A549 (cell line): ENCODE measurements at regions not wholly inside any gene's neighbourhood (a gene's known extent, or its start where the extent isn't known, plus 50 kb on each side); places are given as distances from the start of the nearest gene placed in this dataset.

Source experiments
- BHLHE40 ChIP-seq: IDR thresholded peaks from 2 replicates; pipeline ENCODE4 v1.6.1; 2012; ENCODE audit warnings: low read depth, low read length, inconsistent platforms
- EP300 ChIP-seq, 2 experiments: fragments of >200 bp; sonication (Bioruptor Twin); formaldehyde crosslinking; IDR thresholded peaks; 2 replicates in 1 of 2; 3 replicates in 1 of 2; pipeline ENCODE4 v1.6.1; 2016 to 2017
- HDAC2 ChIP-seq: fragments of 200-600 bp; sonication (generic); IDR thresholded peaks from 2 replicates; pipeline ENCODE4 v1.6.1; 2016
- JUN ChIP-seq, 2 experiments: fragments of >200 bp; sonication (Bioruptor Twin); formaldehyde crosslinking; IDR thresholded peaks; 2 replicates in 1 of 2; 3 replicates in 1 of 2; pipeline ENCODE4 v1.6.1; 2016 to 2017
- MYC ChIP-seq: IDR thresholded peaks from 2 replicates; pipeline ENCODE4 v1.6.1; 2012; ENCODE audit warnings: mild to moderate bottlenecking, inconsistent platforms, low read length, improper control_type of control experiment, borderline replicate concordance
- POLR2A ChIP-seq: IDR thresholded peaks from 2 replicates; pipeline ENCODE4 v1.6.1; 2012; ENCODE audit warnings: mild to moderate bottlenecking, low read length
- RAD21 ChIP-seq, 2 experiments: fragments of >200 bp in 1 of 2; sonication (Bioruptor Twin) in 1 of 2; formaldehyde crosslinking in 1 of 2; IDR thresholded peaks in 1 of 2; conservative IDR thresholded peaks in 1 of 2; 2 replicates in 1 of 2; 3 replicates in 1 of 2; pipeline ENCODE4 v1.6.1; 2012 to 2018; ENCODE audit warnings: inconsistent platforms in 1 of 2
- RARB ChIP-seq: fragments of 250-450 bp; sonication (Bioruptor Pico); IDR thresholded peaks from 2 replicates; pipeline ENCODE4 v1.8.0; 2021; ENCODE audit warnings: mild to moderate bottlenecking, moderate library complexity
- RFX5 ChIP-seq: fragments of 450-650 bp; IDR thresholded peaks from 2 replicates; pipeline ENCODE4 v1.7.1; 2014; ENCODE audit warnings: antibody characterized with exemption, mild to moderate bottlenecking, moderate library complexity
- SMC3 ChIP-seq: fragments of >200 bp; sonication (Bioruptor Twin); formaldehyde crosslinking; IDR thresholded peaks from 3 replicates; pipeline ENCODE4 v1.6.1; 2018; ENCODE audit warnings: inconsistent platforms
- TF ChIP-seq, protein P1 (sequence below): fragments of >200 bp; sonication (Bioruptor Twin); formaldehyde crosslinking; IDR thresholded peaks from 3 replicates; pipeline ENCODE4 v1.5.1; 2016

GRCh38 chr6:1062786-1063545 is 248.9 kb upstream of the FOXQ1 start:
- TF ChIP-seq, protein P1, sequence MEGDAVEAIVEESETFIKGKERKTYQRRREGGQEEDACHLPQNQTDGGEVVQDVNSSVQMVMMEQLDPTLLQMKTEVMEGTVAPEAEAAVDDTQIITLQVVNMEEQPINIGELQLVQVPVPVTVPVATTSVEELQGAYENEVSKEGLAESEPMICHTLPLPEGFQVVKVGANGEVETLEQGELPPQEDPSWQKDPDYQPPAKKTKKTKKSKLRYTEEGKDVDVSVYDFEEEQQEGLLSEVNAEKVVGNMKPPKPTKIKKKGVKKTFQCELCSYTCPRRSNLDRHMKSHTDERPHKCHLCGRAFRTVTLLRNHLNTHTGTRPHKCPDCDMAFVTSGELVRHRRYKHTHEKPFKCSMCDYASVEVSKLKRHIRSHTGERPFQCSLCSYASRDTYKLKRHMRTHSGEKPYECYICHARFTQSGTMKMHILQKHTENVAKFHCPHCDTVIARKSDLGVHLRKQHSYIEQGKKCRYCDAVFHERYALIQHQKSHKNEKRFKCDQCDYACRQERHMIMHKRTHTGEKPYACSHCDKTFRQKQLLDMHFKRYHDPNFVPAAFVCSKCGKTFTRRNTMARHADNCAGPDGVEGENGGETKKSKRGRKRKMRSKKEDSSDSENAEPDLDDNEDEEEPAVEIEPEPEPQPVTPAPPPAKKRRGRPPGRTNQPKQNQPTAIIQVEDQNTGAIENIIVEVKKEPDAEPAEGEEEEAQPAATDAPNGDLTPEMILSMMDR, result no peak
- TF ChIP-seq RAD21 (conservative IDR thresholded peaks at IDR 0.05 in 1 of 2, IDR thresholded peaks at IDR 0.05 in 1 of 2) (peak; percentile 23 to 45; a peak in 2 of 5 replicates), HDAC2 (no peak), MYC (no peak), BHLHE40 (no peak), POLR2A (no peak), JUN (IDR thresholded peaks at IDR 0.05) (no peak), EP300 (IDR thresholded peaks at IDR 0.05) (no peak), RFX5 (no peak), SMC3 (no peak), RARB (no peak)
